HCT116 (cell line): ENCODE measurements at regions not wholly inside any gene's neighbourhood (a gene's known extent, or its start where the extent isn't known, plus 50 kb on each side); places are given as distances from the start of the nearest gene placed in this dataset.

ENCODE experiments used
- CEBPB ChIP-seq: IDR thresholded peaks from 2 replicates; pipeline ENCODE4 v1.6.1; 2012; ENCODE audit warnings: low read depth
- EZH2 ChIP-seq: fragments of 200-600 bp; sonication (generic); IDR thresholded peaks from 2 replicates; pipeline ENCODE4 v1.6.1; 2017; ENCODE audit warnings: antibody characterized with exemption, mixed run types
- EZH2phosphoT487 ChIP-seq: fragments of 200-600 bp; IDR thresholded peaks from 2 replicates; pipeline ENCODE4 v1.6.1; 2018; ENCODE audit warnings: antibody characterized with exemption, borderline replicate concordance
- POLR2A ChIP-seq: IDR thresholded peaks from 2 replicates; pipeline ENCODE4 v1.7.0; 2011; ENCODE audit warnings: borderline replicate concordance; ENCODE audit not compliant: insufficient read depth, insufficient read length; ENCODE audit errors: extremely low read depth
- POLR2AphosphoS5 ChIP-seq: IDR thresholded peaks from 2 replicates; pipeline ENCODE4 v1.6.1; 2011; ENCODE audit warnings: mild to moderate bottlenecking, low read depth, low read length, moderate library complexity
- RAD21 ChIP-seq: IDR thresholded peaks from 2 replicates; pipeline ENCODE4 v1.6.1; 2012; ENCODE audit warnings: low read depth, mild to moderate bottlenecking
- SRF ChIP-seq: IDR thresholded peaks from 2 replicates; pipeline ENCODE4 v1.6.1; 2012; ENCODE audit warnings: low read depth
- TCF7L2 ChIP-seq: IDR thresholded peaks from 2 replicates; pipeline ENCODE4 v1.7.0; 2011; ENCODE audit warnings: borderline replicate concordance, inconsistent platforms; ENCODE audit not compliant: insufficient read depth, insufficient read length; ENCODE audit errors: extremely low read depth
- YY1 ChIP-seq: IDR thresholded peaks from 2 replicates; pipeline ENCODE4 v1.6.1; 2011; ENCODE audit warnings: low read length, low read depth, moderate library complexity, mild to moderate bottlenecking; ENCODE audit not compliant: insufficient replicate concordance; ENCODE audit errors: extremely low read depth
- ZNF274 ChIP-seq: fragments of 200-500 bp; sonication (Bioruptor generic); IDR thresholded peaks from 2 replicates; pipeline ENCODE4 v1.6.1; 2014; ENCODE audit warnings: mild to moderate bottlenecking, low read depth, low read length, inconsistent platforms
- TF ChIP-seq, protein P1 (sequence below), 3 experiments: fragments of 200-600 bp in 1 of 3; sonication (generic) in 1 of 3; IDR thresholded peaks in 2 of 3; conservative IDR thresholded peaks in 1 of 3; 2 replicates each; pipeline ENCODE4 v1.5.1; 2012 to 2017; ENCODE audit warnings: low read depth in 2 of 3, low read length in 2 of 3, antibody characterized with exemption in 1 of 3, borderline replicate concordance in 1 of 3, control low read depth in 1 of 3, mild to moderate bottlenecking in 1 of 3, mixed read lengths in 1 of 3, mixed run types in 1 of 3, moderate library complexity in 1 of 3; ENCODE audit not compliant: insufficient read depth in 1 of 3
- TF ChIP-seq, protein P2 (sequence below): IDR thresholded peaks from 2 replicates; pipeline ENCODE4 v1.6.1; 2012
- TF ChIP-seq, protein P3 (sequence below): IDR thresholded peaks from 2 replicates; pipeline ENCODE4 v1.6.1; 2012; ENCODE audit warnings: low read depth
- TF ChIP-seq, protein P4 (sequence below): IDR thresholded peaks from 2 replicates; pipeline ENCODE4 v1.6.1; 2012

DNA sequence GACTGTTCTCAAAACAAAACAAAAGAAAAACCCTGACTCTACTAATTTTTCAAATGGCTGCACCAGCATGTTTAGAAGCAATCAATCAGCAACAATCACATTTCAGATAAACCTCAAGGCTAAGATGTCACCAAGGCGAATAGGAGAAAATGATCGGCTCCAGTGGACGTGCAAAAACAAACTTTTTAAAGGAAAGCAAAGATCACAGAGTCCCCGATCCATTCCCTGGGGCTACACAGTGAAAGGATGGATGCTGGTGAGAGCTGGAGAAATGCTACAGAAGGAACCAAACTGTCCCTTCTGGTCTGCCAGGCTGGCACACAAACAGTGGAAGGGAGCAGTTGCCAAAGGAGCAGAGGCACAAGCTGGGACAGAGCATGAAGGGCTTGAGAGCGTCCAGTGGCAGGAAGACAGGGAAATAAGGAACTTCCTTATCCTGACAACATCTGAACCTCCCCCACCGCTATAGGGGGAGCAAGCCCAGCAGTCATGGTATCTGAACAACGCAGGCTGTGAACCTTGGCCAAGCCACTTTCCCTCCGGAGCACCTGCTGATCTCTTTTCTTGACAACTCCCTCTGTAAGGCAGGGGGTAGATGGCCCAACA is 73.7 kb upstream of the HIVEP1 start:
- TF ChIP-seq POLR2AphosphoS5 (no peak), SRF (no peak), EZH2 (no peak), RAD21 (no peak), POLR2A (no peak), EZH2phosphoT487 (no peak), TCF7L2 (no peak), YY1 (no peak), CEBPB (no peak), ZNF274 (no peak)
- TF ChIP-seq, protein P1, sequence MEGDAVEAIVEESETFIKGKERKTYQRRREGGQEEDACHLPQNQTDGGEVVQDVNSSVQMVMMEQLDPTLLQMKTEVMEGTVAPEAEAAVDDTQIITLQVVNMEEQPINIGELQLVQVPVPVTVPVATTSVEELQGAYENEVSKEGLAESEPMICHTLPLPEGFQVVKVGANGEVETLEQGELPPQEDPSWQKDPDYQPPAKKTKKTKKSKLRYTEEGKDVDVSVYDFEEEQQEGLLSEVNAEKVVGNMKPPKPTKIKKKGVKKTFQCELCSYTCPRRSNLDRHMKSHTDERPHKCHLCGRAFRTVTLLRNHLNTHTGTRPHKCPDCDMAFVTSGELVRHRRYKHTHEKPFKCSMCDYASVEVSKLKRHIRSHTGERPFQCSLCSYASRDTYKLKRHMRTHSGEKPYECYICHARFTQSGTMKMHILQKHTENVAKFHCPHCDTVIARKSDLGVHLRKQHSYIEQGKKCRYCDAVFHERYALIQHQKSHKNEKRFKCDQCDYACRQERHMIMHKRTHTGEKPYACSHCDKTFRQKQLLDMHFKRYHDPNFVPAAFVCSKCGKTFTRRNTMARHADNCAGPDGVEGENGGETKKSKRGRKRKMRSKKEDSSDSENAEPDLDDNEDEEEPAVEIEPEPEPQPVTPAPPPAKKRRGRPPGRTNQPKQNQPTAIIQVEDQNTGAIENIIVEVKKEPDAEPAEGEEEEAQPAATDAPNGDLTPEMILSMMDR (IDR thresholded peaks at IDR 0.05 in 2 of 3, conservative IDR thresholded peaks at IDR 0.05 in 1 of 3; ENCODE audit: borderline replicate concordance in 1 of 3, insufficient read depth in 1 of 3, low read depth in 2 of 3, low read length in 2 of 3) = no peak
- TF ChIP-seq, protein P2, sequence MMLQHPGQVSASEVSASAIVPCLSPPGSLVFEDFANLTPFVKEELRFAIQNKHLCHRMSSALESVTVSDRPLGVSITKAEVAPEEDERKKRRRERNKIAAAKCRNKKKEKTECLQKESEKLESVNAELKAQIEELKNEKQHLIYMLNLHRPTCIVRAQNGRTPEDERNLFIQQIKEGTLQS = no peak
- TF ChIP-seq, protein P3, sequence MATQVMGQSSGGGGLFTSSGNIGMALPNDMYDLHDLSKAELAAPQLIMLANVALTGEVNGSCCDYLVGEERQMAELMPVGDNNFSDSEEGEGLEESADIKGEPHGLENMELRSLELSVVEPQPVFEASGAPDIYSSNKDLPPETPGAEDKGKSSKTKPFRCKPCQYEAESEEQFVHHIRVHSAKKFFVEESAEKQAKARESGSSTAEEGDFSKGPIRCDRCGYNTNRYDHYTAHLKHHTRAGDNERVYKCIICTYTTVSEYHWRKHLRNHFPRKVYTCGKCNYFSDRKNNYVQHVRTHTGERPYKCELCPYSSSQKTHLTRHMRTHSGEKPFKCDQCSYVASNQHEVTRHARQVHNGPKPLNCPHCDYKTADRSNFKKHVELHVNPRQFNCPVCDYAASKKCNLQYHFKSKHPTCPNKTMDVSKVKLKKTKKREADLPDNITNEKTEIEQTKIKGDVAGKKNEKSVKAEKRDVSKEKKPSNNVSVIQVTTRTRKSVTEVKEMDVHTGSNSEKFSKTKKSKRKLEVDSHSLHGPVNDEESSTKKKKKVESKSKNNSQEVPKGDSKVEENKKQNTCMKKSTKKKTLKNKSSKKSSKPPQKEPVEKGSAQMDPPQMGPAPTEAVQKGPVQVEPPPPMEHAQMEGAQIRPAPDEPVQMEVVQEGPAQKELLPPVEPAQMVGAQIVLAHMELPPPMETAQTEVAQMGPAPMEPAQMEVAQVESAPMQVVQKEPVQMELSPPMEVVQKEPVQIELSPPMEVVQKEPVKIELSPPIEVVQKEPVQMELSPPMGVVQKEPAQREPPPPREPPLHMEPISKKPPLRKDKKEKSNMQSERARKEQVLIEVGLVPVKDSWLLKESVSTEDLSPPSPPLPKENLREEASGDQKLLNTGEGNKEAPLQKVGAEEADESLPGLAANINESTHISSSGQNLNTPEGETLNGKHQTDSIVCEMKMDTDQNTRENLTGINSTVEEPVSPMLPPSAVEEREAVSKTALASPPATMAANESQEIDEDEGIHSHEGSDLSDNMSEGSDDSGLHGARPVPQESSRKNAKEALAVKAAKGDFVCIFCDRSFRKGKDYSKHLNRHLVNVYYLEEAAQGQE = no peak
- TF ChIP-seq, protein P4, sequence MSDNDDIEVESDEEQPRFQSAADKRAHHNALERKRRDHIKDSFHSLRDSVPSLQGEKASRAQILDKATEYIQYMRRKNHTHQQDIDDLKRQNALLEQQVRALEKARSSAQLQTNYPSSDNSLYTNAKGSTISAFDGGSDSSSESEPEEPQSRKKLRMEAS = no peak
